ENCODE measurements at regions not wholly inside any gene's neighbourhood (a gene's known extent, or its start where the extent isn't known, plus 50 kb on each side); places are given as distances from the start of the nearest gene placed in this dataset.

DNA sequence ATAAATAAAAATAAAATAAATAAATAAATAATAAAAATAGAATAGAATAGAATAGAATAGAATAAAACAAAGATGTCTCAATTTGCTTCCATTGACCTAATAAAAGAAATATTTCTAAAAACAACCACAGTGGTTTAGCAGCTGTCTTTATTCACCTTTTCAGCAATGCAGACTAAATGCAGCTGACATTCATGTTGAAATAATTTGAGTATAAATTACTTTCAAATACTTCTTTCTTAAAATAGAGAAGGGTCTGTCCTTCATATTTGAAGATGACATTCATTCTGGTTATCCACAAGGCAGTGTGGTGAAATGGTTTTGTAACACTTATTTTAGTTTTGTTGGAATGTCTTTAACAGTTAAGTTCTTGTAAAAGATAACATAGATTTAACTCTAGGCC, 469.4 kb downstream of the IRS1 start:
- no peak overlapping the region for H3K4me3 Mint-ChIP-seq
- no peaks in the 10 kb centered on the region for H3K9me3 Mint-ChIP-seq
- H3K27me3 Mint-ChIP-seq, result no peaks in the 10 kb centered on the region
- H3K4me1 Mint-ChIP-seq, result no peaks in the 10 kb centered on the region
- CTCF ChIA-PET, result no interaction called here
- no peak overlapping the region for H3K27ac Mint-ChIP-seq
- DNase-seq, result no peak
- no peaks in the 10 kb centered on the region for H3K36me3 Mint-ChIP-seq (ENCODE audit: low read depth)
- POLR2A ChIA-PET, result no interaction called here

DNA sequence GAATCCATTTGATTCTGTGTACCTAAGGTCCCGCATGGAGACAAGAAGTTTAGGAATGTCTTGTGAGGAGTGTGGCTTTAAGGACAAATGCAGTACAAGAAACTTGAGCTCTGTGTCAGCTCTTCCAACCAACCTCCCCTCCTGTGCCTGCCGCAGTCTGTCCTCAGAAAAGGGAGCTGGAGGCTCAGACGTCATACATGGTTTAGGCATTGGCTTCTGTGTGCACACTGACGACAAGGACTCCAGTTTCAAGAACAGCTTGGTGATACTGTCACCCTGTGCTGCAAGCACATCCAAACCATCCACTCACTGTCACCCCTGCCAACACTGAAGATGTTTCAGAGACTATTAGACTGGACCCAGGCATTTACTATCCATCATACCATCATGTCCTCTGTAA, 470.4 kb downstream of the IRS1 start:
- Mint-ChIP-seq H3K36me3 (ENCODE audit: low read depth) (no peaks in the 10 kb centered on the region), H3K27ac (no peak overlapping the region), H3K9me3 (no peaks in the 10 kb centered on the region), H3K27me3 (no peaks in the 10 kb centered on the region), H3K4me1 (no peaks in the 10 kb centered on the region), H3K4me3 (no peak overlapping the region)
- DNase-seq, result no peak
- ChIA-PET CTCF (interaction anchor here (0.9 kb wide), 1 partner anchor 21 kb away, joined by 3 read pairs; no protein-coding TSS in a partner anchor), POLR2A (no interaction called here)

DNA sequence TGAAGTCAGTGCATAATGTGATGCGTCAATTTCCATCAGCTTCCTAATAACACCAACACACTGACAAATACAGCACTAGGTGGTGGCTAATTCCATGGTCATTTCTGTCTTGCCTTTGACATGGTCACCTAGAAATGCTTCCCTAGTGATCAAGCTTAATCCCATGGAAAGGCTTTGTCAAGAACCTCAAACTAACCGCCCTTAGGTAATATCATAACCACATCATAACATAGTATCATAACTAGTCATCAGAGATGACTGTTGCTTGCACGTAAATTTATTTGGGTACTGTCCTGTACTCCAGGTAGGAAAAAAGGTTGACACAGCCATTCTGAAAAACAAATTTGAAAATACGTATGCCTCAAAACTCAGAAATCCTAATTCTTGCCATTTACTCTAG, 471.8 kb downstream of the IRS1 start:
- Mint-ChIP-seq H3K27ac (no peak overlapping the region), H3K27me3 (no peaks in the 10 kb centered on the region), H3K4me1 (no peaks in the 10 kb centered on the region), H3K9me3 (no peaks in the 10 kb centered on the region), H3K4me3 (no peak overlapping the region), H3K36me3 (ENCODE audit: low read depth) (no peaks in the 10 kb centered on the region)
- POLR2A ChIA-PET, result no interaction called here
- DNase-seq, result no peak
- CTCF ChIA-PET, result no interaction called here

- H3K4me1 Mint-ChIP-seq, result no peaks in the 10 kb centered on the region
- POLR2A ChIA-PET, result no interaction called here
- no peaks in the 10 kb centered on the region for H3K9me3 Mint-ChIP-seq
- CTCF ChIA-PET, result no interaction called here
- no peak overlapping the region for H3K4me3 Mint-ChIP-seq
- H3K27ac Mint-ChIP-seq, result no peak overlapping the region
- no peaks in the 10 kb centered on the region for H3K27me3 Mint-ChIP-seq
- no peaks in the 10 kb centered on the region for H3K36me3 Mint-ChIP-seq (ENCODE audit: low read depth)
- no peak for DNase-seq
These were observed 474.1 kb downstream of the IRS1 start for GRCh38 chr2:226325526-226325925.

DNA sequence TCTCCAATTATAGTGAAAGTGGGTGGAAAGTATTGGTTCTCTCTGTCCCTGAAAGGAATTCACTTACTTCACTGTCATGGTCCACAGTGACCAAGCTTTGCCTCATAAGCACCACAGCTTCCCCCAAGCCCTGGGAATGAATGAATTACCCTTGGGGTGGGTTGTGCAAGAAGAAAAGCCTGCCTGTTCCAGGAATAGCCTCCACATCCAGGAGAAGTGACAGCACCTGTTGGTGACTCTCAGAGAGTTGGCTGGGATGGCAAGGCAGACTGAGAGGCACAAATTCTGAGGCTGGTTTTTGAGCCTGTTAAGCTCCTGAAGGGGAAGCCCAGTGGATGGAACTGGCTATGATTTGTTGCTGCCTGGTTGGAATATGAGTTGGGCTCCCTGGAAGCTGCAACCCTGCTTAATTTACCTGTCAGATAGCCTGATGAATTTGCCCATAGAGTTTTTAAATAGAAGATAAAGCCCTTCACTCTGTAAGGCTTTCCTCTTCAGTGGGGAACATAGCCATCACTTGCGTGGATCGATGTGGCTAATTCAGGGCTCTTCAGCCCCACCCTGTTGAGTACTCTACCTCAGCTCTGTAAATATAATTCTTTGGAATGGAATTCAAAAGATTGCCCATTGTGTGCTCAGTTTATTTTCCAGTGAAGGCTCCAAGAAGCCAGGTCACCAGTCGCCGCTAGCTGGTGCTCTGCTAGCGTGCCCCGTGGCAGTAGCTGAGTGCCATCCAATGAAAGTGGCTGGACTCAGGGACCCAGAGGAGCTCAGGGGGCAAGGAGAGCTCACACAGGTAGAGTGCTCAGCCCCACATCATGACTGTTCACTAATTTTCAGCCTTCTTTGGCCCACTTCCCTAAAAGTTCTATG, 479.3 kb downstream of the IRS1 start:
- ChIA-PET CTCF (no interaction called here), POLR2A (no interaction called here)
- H3K4me1 Mint-ChIP-seq, result no peaks in the 10 kb centered on the region
- no peaks in the 10 kb centered on the region for H3K27me3 Mint-ChIP-seq
- no peak overlapping the region for H3K4me3 Mint-ChIP-seq
- DNase-seq, result no peak
- H3K27ac Mint-ChIP-seq, result no peak overlapping the region
- no peaks in the 10 kb centered on the region for H3K36me3 Mint-ChIP-seq (ENCODE audit: low read depth)
- no peaks in the 10 kb centered on the region for H3K9me3 Mint-ChIP-seq

- Mint-ChIP-seq H3K9me3 (no peaks in the 10 kb centered on the region), H3K4me1 (no peaks in the 10 kb centered on the region), H3K4me3 (no peak overlapping the region), H3K27ac (no peak overlapping the region), H3K27me3 (peaks cover 6% of the 10 kb centered on the region), H3K36me3 (ENCODE audit: low read depth) (no peaks in the 10 kb centered on the region)
- ChIA-PET POLR2A (no interaction called here), CTCF (no interaction called here)
- DNase-seq, result no peak
These were observed 481.6 kb downstream of the IRS1 start for GRCh38 chr2:226317970-226318369.

- no peak overlapping the region for H3K4me3 Mint-ChIP-seq
- H3K27ac Mint-ChIP-seq, result no peak overlapping the region
- H3K4me1 Mint-ChIP-seq, result no peaks in the 10 kb centered on the region
- H3K27me3 Mint-ChIP-seq, result peaks cover 10% of the 10 kb centered on the region
- no peak for DNase-seq
- ChIA-PET CTCF (no interaction called here), POLR2A (no interaction called here)
- no peaks in the 10 kb centered on the region for H3K36me3 Mint-ChIP-seq (ENCODE audit: low read depth)
- H3K9me3 Mint-ChIP-seq, result no peaks in the 10 kb centered on the region
These were observed 486.6 kb downstream of the IRS1 start for GRCh38 chr2:226313060-226313459.

- Mint-ChIP-seq H3K4me3 (no peak overlapping the region), H3K9me3 (no peaks in the 10 kb centered on the region)
- CTCF ChIA-PET, result no interaction called here
These were observed 487.5 kb downstream of the IRS1 start for GRCh38 chr2:226312155-226312554.

DNA sequence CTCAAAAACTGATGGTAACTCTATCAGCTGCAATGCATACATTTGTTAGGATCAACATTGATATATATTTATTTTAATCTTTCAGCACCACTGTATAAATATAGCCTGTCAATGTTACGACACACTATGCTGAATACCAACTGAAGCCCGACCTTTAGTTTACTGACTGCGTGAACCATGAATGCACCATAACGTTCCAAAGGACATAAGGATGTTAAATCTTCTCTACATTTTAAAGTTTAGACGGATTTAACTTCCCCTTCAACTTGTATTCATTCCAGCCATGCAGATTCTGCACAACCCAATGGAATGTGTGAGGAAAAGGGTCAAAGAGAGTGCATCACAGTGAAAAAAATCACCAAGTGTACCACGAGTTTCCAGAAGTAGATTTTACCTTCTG, 489.5 kb downstream of the IRS1 start:
- H3K4me3 Mint-ChIP-seq, result no peak overlapping the region
- H3K27me3 Mint-ChIP-seq, result peaks cover 10% of the 10 kb centered on the region
- H3K4me1 Mint-ChIP-seq, result no peaks in the 10 kb centered on the region
- no peak for DNase-seq
- ChIA-PET POLR2A (no interaction called here), CTCF (no interaction called here)
- H3K36me3 Mint-ChIP-seq (ENCODE audit: low read depth), result no peaks in the 10 kb centered on the region
- H3K27ac Mint-ChIP-seq, result no peak overlapping the region
- no peaks in the 10 kb centered on the region for H3K9me3 Mint-ChIP-seq

More at GRCh38 chr2:226312155-226312554, 487.5 kb downstream of the IRS1 start:
- no peaks in the 10 kb centered on the region for H3K4me1 Mint-ChIP-seq
- DNase-seq, result no peak
- POLR2A ChIA-PET, result no interaction called here
- H3K27ac Mint-ChIP-seq, result no peak overlapping the region
- no peaks in the 10 kb centered on the region for H3K36me3 Mint-ChIP-seq (ENCODE audit: low read depth)
- peaks cover 10% of the 10 kb centered on the region for H3K27me3 Mint-ChIP-seq

GRCh38 chr2:226308986-226309385, 490.6 kb downstream of the IRS1 start:
- no peak for DNase-seq
- Mint-ChIP-seq H3K4me1 (no peaks in the 10 kb centered on the region), H3K36me3 (ENCODE audit: low read depth) (no peaks in the 10 kb centered on the region), H3K27me3 (peaks cover 10% of the 10 kb centered on the region), H3K9me3 (no peaks in the 10 kb centered on the region), H3K27ac (no peak overlapping the region), H3K4me3 (no peak overlapping the region)
- ChIA-PET POLR2A (no interaction called here), CTCF (interaction anchor here (0.7 kb wide), 1 partner anchor 201 kb away, joined by 4 read pairs; no protein-coding TSS in a partner anchor)

DNA sequence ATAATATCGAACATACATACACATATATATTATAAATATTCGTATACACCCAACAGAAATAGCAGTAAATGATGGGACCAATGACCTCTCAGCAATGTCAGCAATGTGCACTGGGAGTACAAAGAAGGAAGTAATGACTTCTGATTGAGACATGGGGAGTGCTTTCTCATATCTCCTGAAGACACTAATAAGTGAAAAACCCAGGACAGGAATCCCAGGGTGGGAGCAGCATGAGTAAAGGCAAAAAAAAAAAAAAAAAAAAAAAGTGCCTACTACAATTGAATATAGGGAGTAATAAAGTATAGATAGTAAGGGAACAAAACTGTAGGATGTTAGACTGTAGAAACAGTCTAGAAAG, 491.3 kb downstream of the IRS1 start:
- Mint-ChIP-seq H3K27me3 (peaks cover 7% of the 10 kb centered on the region), H3K36me3 (ENCODE audit: low read depth) (no peaks in the 10 kb centered on the region), H3K27ac (no peak overlapping the region), H3K9me3 (no peaks in the 10 kb centered on the region), H3K4me3 (no peak overlapping the region), H3K4me1 (no peaks in the 10 kb centered on the region)
- CTCF ChIA-PET, result no interaction called here
- no peak for DNase-seq
- POLR2A ChIA-PET, result no interaction called here

- Mint-ChIP-seq H3K27ac (no peak overlapping the region), H3K36me3 (ENCODE audit: low read depth) (no peaks in the 10 kb centered on the region), H3K4me3 (no peak overlapping the region), H3K27me3 (peaks cover 4% of the 10 kb centered on the region), H3K4me1 (no peaks in the 10 kb centered on the region), H3K9me3 (no peaks in the 10 kb centered on the region)
- ChIA-PET CTCF (no interaction called here), POLR2A (no interaction called here)
- DNase-seq, result no peak
These were observed 491.9 kb downstream of the IRS1 start for GRCh38 chr2:226307487-226308322.

GRCh38 chr2:226306969-226307368, 492.7 kb downstream of the IRS1 start:
- Mint-ChIP-seq H3K27ac (no peak overlapping the region), H3K4me3 (no peak overlapping the region), H3K4me1 (no peaks in the 10 kb centered on the region), H3K36me3 (ENCODE audit: low read depth) (no peaks in the 10 kb centered on the region), H3K9me3 (no peaks in the 10 kb centered on the region), H3K27me3 (peaks cover 4% of the 10 kb centered on the region)
- CTCF ChIA-PET, result no interaction called here
- POLR2A ChIA-PET, result no interaction called here
- DNase-seq, result no peak

DNA sequence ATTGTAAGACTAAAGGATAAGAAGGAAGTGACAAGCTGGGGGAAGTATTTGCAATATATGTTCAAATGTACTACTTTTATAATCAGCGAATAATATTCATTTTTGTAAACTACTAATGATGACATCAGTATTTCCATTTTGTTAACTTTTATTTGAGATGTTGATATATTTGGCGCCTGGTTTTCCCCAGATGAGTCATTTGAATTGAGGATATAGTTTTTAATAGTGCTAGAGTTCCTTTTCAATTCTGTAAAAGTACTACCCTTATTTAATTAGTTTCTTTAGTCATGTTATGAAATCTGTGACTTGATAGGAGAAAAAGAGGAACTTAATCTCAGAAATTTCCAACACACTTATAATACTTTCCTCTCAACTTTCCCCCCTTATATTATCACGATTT, 495.3 kb downstream of the IRS1 start:
- Mint-ChIP-seq H3K27ac (no peak overlapping the region), H3K27me3 (peaks cover 6% of the 10 kb centered on the region), H3K4me1 (no peaks in the 10 kb centered on the region), H3K9me3 (no peaks in the 10 kb centered on the region), H3K4me3 (no peak overlapping the region), H3K36me3 (ENCODE audit: low read depth) (no peaks in the 10 kb centered on the region)
- POLR2A ChIA-PET, result no interaction called here
- CTCF ChIA-PET, result no interaction called here
- no peak for DNase-seq

Data from activated CD4-positive, alpha-beta T cell treated with anti-CD3 and anti-CD28 coated beads, Interleukin-2, amount 10 ng/mL, durations not matched to agents 7 days and 5 days (primary cell).